Tibial nerve (tissue), 4 donors: ENCODE measurements at regions not wholly inside any gene's neighbourhood (a gene's known extent, or its start where the extent isn't known, plus 50 kb on each side); places are given as distances from the start of the nearest gene placed in this dataset.

Source experiments
- DNase-seq, 2 donors: peaks; one replicate each; pipeline ENCODE4 v3.0.0-alpha.2; 2019; ENCODE audit warnings: low spot score in 2 of 2
- H3K27ac ChIP-seq, 4 donors: fragments of 200-600 bp; sonication (generic) in 3 of 4; one replicate each; pipeline ENCODE4 v1.5.1; 2017 to 2019; ENCODE audit warnings: mild to moderate bottlenecking in 1 of 4
- H3K27me3 ChIP-seq, 2 donors: fragments of 200-600 bp; sonication (generic) in 1 of 2; one replicate each; pipeline versions ENCODE4 v1.5.1 to v1.6.0; 2017 to 2019
- H3K36me3 ChIP-seq, 3 donors: fragments of 200-600 bp; sonication (generic); one replicate each; pipeline ENCODE4 v1.5.1; 2018 to 2019
- H3K4me1 ChIP-seq, 4 donors: fragments of 200-600 bp; sonication (generic) in 3 of 4; one replicate each; pipeline ENCODE4 v1.5.1; 2017 to 2019
- H3K4me3 ChIP-seq, 4 donors: fragments of 200-600 bp; sonication (generic) in 3 of 4; one replicate each; pipeline ENCODE4 v1.5.1; 2017 to 2019; ENCODE audit warnings: mild to moderate bottlenecking in 1 of 4, moderate library complexity in 1 of 4
- H3K9me3 ChIP-seq, 4 donors: fragments of 200-600 bp; sonication (generic) in 3 of 4; one replicate each; pipeline ENCODE4 v1.5.1; 2017 to 2019
- EP300 ChIP-seq, 2 donors: sonication (generic); formaldehyde crosslinking; IDR thresholded peaks; one replicate each; pipeline ENCODE4 v1.6.1; 2017; ENCODE audit warnings: antibody characterized with exemption in 2 of 2, mild to moderate bottlenecking in 1 of 2
- POLR2A ChIP-seq, 2 donors: fragments of 450-650 bp; IDR thresholded peaks; one replicate each; pipeline ENCODE4 v1.6.1; 2017; ENCODE audit warnings: antibody characterized with exemption in 2 of 2, mild to moderate bottlenecking in 2 of 2, moderate library complexity in 2 of 2
- WGBS, 2 donors: methylation state at CpG; one replicate each; pipeline ENCODE4 v1.1.5; 2018; 5-methylcytosine and 5-hydroxymethylcytosine counted together
- TF ChIP-seq, protein P1 (sequence below), 5 experiments: fragments of 200-600 bp in 3 of 5; fragments of 450-650 bp in 2 of 5; sonication (generic) in 3 of 5; IDR thresholded peaks; one replicate each; pipeline ENCODE4 v1.5.1; 2016 to 2019; ENCODE audit warnings: antibody characterized with exemption in 5 of 5, mild to moderate bottlenecking in 3 of 5, moderate library complexity in 2 of 5

DNA sequence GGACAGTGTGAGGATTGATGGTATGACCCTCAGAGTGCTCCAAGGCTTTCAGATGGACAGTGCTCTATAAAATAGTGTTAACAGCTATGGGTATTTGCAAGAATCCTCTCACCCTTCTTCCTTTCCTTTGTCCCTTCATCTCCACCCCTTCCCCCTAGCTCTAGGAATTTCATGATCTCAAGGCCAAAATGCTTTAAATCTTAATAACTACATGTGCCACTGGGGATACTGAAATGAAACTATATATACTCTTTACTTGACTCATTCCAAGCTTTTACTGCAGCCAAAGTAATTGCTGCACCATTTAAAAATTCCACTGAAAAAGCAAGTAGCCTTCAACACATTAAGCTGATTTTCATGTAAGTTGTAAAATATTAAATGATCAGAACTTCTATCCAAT is 361.6 kb upstream of the SLC30A5 start:
- DNase-seq = no peak
- H3K4me3 ChIP-seq = no peak overlapping the region
- no peak overlapping the region for H3K27ac ChIP-seq
- no peak for TF ChIP-seq POLR2A (IDR thresholded peaks at IDR 0.05)
- no peak for TF ChIP-seq EP300 (IDR thresholded peaks at IDR 0.05)
- TF ChIP-seq, protein P1, sequence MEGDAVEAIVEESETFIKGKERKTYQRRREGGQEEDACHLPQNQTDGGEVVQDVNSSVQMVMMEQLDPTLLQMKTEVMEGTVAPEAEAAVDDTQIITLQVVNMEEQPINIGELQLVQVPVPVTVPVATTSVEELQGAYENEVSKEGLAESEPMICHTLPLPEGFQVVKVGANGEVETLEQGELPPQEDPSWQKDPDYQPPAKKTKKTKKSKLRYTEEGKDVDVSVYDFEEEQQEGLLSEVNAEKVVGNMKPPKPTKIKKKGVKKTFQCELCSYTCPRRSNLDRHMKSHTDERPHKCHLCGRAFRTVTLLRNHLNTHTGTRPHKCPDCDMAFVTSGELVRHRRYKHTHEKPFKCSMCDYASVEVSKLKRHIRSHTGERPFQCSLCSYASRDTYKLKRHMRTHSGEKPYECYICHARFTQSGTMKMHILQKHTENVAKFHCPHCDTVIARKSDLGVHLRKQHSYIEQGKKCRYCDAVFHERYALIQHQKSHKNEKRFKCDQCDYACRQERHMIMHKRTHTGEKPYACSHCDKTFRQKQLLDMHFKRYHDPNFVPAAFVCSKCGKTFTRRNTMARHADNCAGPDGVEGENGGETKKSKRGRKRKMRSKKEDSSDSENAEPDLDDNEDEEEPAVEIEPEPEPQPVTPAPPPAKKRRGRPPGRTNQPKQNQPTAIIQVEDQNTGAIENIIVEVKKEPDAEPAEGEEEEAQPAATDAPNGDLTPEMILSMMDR (IDR thresholded peaks at IDR 0.05) = no peak
- no peaks in the 10 kb centered on the region for H3K9me3 ChIP-seq
- H3K27me3 ChIP-seq = no peaks in the 10 kb centered on the region
- peaks cover 0 to 14% (median 3%) of the 10 kb centered on the region in 4 donors for H3K4me1 ChIP-seq
- no peaks in the 10 kb centered on the region for H3K36me3 ChIP-seq

DNA sequence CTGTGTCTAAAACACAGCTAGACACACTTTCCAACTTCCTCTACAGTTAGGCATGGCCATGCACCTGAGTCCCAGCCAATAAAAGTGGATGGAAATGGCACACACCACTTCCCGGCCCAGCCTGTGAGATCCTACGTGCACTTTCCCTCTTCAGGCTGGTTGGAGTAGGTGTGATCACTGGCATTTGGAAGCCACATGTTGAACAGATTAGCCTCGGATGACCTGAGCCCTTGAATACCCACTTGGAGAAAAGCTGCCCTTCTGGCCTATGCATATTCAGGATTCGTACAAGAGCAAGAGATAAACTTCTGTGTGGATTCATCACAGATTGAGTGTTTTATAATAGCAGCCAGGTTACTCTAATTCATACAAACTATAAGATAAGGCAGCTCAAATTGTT is 359.0 kb upstream of the SLC30A5 start:
- Histone ChIP-seq H3K27me3 (no peaks in the 10 kb centered on the region), H3K4me3 (no peak overlapping the region), H3K36me3 (no peaks in the 10 kb centered on the region), H3K9me3 (no peaks in the 10 kb centered on the region), H3K4me1 (peaks cover 0 to 14% (median 3%) of the 10 kb centered on the region in 4 donors), H3K27ac (no peak overlapping the region)
- TF ChIP-seq POLR2A (IDR thresholded peaks at IDR 0.05) (no peak), EP300 (IDR thresholded peaks at IDR 0.05) (no peak)
- TF ChIP-seq, protein P1 (IDR thresholded peaks at IDR 0.05) = no peak
- DNase-seq = no peak
- WGBS, 2 donors = 73 to 83% methylated on average over 4 of the region's 4 CpGs

DNA sequence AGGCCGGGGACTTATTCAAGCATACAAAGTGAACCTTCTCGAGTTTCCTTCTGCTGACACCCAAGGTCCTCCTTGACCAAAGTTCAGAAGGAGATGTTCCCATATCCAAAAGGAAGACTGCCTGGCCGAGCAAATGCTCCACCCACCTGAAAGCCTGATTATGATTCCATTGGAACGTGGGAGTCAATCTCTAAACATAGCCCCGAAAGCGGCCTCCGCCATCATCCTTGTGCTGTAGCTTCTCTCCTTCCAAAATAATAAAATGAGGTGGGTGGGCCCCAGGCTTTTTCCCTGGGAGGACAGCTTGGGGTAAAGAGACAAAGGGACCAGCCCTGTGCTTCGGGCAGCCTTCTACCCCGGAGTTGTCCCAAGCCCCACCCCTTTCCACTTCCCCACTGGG is 355.6 kb upstream of the SLC30A5 start:
- Histone ChIP-seq H3K4me3 (no peak overlapping the region), H3K27me3 (no peaks in the 10 kb centered on the region), H3K4me1 (no peaks in the 10 kb centered on the region), H3K36me3 (no peaks in the 10 kb centered on the region), H3K9me3 (no peaks in the 10 kb centered on the region), H3K27ac (no peak overlapping the region)
- TF ChIP-seq POLR2A (IDR thresholded peaks at IDR 0.05) (no peak), EP300 (IDR thresholded peaks at IDR 0.05) (no peak)
- TF ChIP-seq, protein P1 (IDR thresholded peaks at IDR 0.05) = no peak
- 86 to 88% methylated on average over 9 of the region's 9 CpGs for WGBS, 2 donors
- no peak for DNase-seq

DNA sequence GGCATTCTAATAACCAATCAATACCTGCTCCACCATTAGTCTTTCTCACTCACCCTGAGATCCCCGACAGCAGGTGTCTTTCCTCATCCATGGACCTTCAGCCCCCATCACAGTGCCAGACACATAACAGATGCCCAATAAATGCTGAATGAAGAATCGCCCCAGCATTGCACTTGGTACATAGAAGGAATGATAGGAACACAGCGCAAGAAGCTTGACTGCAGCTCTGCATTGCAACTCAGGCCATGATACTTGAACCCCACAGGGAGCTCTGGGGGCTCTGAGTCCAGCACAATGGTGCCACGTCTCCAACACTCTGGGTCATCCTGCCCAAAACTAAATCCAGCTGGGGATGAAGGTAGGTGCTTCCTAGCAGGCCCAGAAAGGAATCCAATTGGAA is 355.0 kb upstream of the SLC30A5 start:
- no peak for DNase-seq
- Histone ChIP-seq H3K9me3 (no peaks in the 10 kb centered on the region), H3K36me3 (no peaks in the 10 kb centered on the region), H3K27me3 (no peaks in the 10 kb centered on the region), H3K27ac (no peak overlapping the region), H3K4me3 (no peak overlapping the region), H3K4me1 (no peaks in the 10 kb centered on the region)
- 93 to 94% methylated on average over 4 of the region's 4 CpGs for WGBS, 2 donors
- TF ChIP-seq EP300 (IDR thresholded peaks at IDR 0.05) (no peak), POLR2A (IDR thresholded peaks at IDR 0.05) (no peak)
- TF ChIP-seq, protein P1 (IDR thresholded peaks at IDR 0.05) = no peak

DNA sequence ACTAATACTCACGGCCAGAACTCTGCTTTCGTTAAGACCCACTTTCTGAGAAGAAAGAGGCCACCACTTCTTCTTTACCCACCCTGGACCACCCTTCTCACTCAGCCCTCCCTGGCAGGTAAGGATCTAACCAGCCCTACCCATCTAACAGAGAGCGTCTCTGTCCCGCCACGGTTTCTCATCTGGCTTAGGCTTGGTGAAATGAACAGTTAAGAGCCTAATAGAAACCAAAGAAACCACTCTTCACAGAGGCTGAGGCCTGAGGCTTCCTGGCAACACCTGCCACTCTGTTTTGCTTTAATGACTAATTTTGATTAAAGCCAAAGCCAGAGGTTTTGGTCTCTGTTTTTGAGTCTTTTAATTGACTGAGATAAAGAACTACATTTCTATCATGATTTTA is 354.1 kb upstream of the SLC30A5 start:
- Histone ChIP-seq H3K27me3 (no peaks in the 10 kb centered on the region), H3K4me1 (no peaks in the 10 kb centered on the region), H3K36me3 (no peaks in the 10 kb centered on the region), H3K27ac (no peak overlapping the region), H3K4me3 (no peak overlapping the region), H3K9me3 (no peaks in the 10 kb centered on the region)
- no peak for DNase-seq
- TF ChIP-seq POLR2A (IDR thresholded peaks at IDR 0.05) (no peak), EP300 (IDR thresholded peaks at IDR 0.05) (no peak)
- TF ChIP-seq, protein P1 (IDR thresholded peaks at IDR 0.05) = no peak
- WGBS, 2 donors = 91 to 96% methylated on average over 5 of the region's 5 CpGs
